ENCODE measurements at regions not wholly inside any gene's neighbourhood (a gene's known extent, or its start where the extent isn't known, plus 50 kb on each side); places are given as distances from the start of the nearest gene placed in this dataset.

- H3K4me3 Mint-ChIP-seq, result no peak overlapping the region
- peaks cover 22% of the 10 kb centered on the region for H3K4me1 Mint-ChIP-seq
- no peaks in the 10 kb centered on the region for H3K27me3 Mint-ChIP-seq
- no peak for ATAC-seq (ENCODE audit: low read depth)
- H3K36me3 Mint-ChIP-seq, result no peaks in the 10 kb centered on the region
- H3K27ac Mint-ChIP-seq, result no peak overlapping the region
- no peak for DNase-seq (ENCODE audit: low spot score in 2 of 2)
- H3K9me3 Mint-ChIP-seq, result no peaks in the 10 kb centered on the region
These were observed 59.6 kb downstream of the OLIG3 start for GRCh38 chr6:137434640-137435039.

- H3K4me1 Mint-ChIP-seq, result peaks cover 22% of the 10 kb centered on the region
- no peaks in the 10 kb centered on the region for H3K27me3 Mint-ChIP-seq
- DNase-seq (ENCODE audit: low spot score in 2 of 2) (no peak), ATAC-seq (ENCODE audit: low read depth) (peak; percentile 63)
- no peaks in the 10 kb centered on the region for H3K36me3 Mint-ChIP-seq
- H3K4me3 Mint-ChIP-seq, result peak overlapping the region; percentile 15
- H3K27ac Mint-ChIP-seq, result no peak overlapping the region
- no peaks in the 10 kb centered on the region for H3K9me3 Mint-ChIP-seq
These were observed 62.1 kb downstream of the OLIG3 start for GRCh38 chr6:137432054-137432611.

- Mint-ChIP-seq H3K4me3 (peak overlapping the region; percentile 52), H3K36me3 (no peaks in the 10 kb centered on the region), H3K4me1 (peaks cover 28% of the 10 kb centered on the region), H3K27ac (no peak overlapping the region), H3K9me3 (no peaks in the 10 kb centered on the region), H3K27me3 (peaks cover 2% of the 10 kb centered on the region)
- peak; percentile 90 for ATAC-seq (ENCODE audit: low read depth)
- DNase-seq (ENCODE audit: low spot score in 2 of 2), result peak; percentile 32 to 48
These were observed 63.2 kb downstream of the OLIG3 start for GRCh38 chr6:137430954-137431353.

GRCh38 chr6:137427656-137428290 lies 66.4 kb downstream of the OLIG3 start:
- DNase-seq (ENCODE audit: low spot score in 2 of 2) (no peak), ATAC-seq (ENCODE audit: low read depth) (no peak)
- peaks cover 38% of the 10 kb centered on the region for H3K4me1 Mint-ChIP-seq
- no peaks in the 10 kb centered on the region for H3K9me3 Mint-ChIP-seq
- no peak overlapping the region for H3K27ac Mint-ChIP-seq
- H3K4me3 Mint-ChIP-seq, result no peak overlapping the region
- no peaks in the 10 kb centered on the region for H3K36me3 Mint-ChIP-seq
- H3K27me3 Mint-ChIP-seq, result peaks cover 2% of the 10 kb centered on the region

GRCh38 chr6:137426007-137426689 lies 68.0 kb downstream of the OLIG3 start:
- DNase-seq (ENCODE audit: low spot score in 2 of 2) (no peak), ATAC-seq (ENCODE audit: low read depth) (peak; percentile 67)
- H3K4me3 Mint-ChIP-seq, result no peak overlapping the region

GRCh38 chr6:137424251-137424650 lies 69.9 kb downstream of the OLIG3 start:
- Mint-ChIP-seq H3K27ac (no peak overlapping the region), H3K27me3 (peaks cover 2% of the 10 kb centered on the region), H3K36me3 (no peaks in the 10 kb centered on the region), H3K4me1 (peaks cover 16% of the 10 kb centered on the region), H3K9me3 (no peaks in the 10 kb centered on the region), H3K4me3 (peak overlapping the region; percentile 3)
- DNase-seq (ENCODE audit: low spot score in 2 of 2) (no peak), ATAC-seq (ENCODE audit: low read depth) (no peak)

More at GRCh38 chr6:137426007-137426689, 68.0 kb downstream of the OLIG3 start:
- H3K4me1 Mint-ChIP-seq, result peaks cover 22% of the 10 kb centered on the region
- no peaks in the 10 kb centered on the region for H3K36me3 Mint-ChIP-seq
- H3K27me3 Mint-ChIP-seq, result peaks cover 2% of the 10 kb centered on the region
- H3K27ac Mint-ChIP-seq, result no peak overlapping the region
- H3K9me3 Mint-ChIP-seq, result no peaks in the 10 kb centered on the region

- ATAC-seq (ENCODE audit: low read depth) (peak; percentile 80), DNase-seq (ENCODE audit: low spot score in 2 of 2) (peak in 1 of 2 donors; percentile 17)
- no peaks in the 10 kb centered on the region for H3K9me3 Mint-ChIP-seq
- peaks cover 2% of the 10 kb centered on the region for H3K27me3 Mint-ChIP-seq
- H3K4me1 Mint-ChIP-seq, result peaks cover 16% of the 10 kb centered on the region
- H3K4me3 Mint-ChIP-seq, result peak overlapping the region; percentile 3
- peak overlapping the region; percentile 0 for H3K27ac Mint-ChIP-seq
- no peaks in the 10 kb centered on the region for H3K36me3 Mint-ChIP-seq
These were observed 70.6 kb downstream of the OLIG3 start for GRCh38 chr6:137423451-137424168.

- DNase-seq (ENCODE audit: low spot score in 2 of 2), result no peak
- H3K36me3 Mint-ChIP-seq, result no peaks in the 10 kb centered on the region
- peaks cover 2% of the 10 kb centered on the region for H3K27me3 Mint-ChIP-seq
- no peaks in the 10 kb centered on the region for H3K9me3 Mint-ChIP-seq
- ATAC-seq (ENCODE audit: low read depth), result no peak
- H3K4me1 Mint-ChIP-seq, result peaks cover 9% of the 10 kb centered on the region
- no peak overlapping the region for H3K4me3 Mint-ChIP-seq
- H3K27ac Mint-ChIP-seq, result no peak overlapping the region
These were observed 76.8 kb downstream of the OLIG3 start for GRCh38 chr6:137417396-137417795.

- no peak for ATAC-seq (ENCODE audit: low read depth)
- no peak overlapping the region for H3K4me3 Mint-ChIP-seq
- no peak for DNase-seq (ENCODE audit: low spot score in 2 of 2)
These were observed 77.7 kb downstream of the OLIG3 start for GRCh38 chr6:137416376-137417109.

GRCh38 chr6:137415834-137416190 lies 78.4 kb downstream of the OLIG3 start:
- peaks cover 9% of the 10 kb centered on the region for H3K4me1 Mint-ChIP-seq
- H3K4me3 Mint-ChIP-seq, result peak overlapping the region; percentile 85
- no peaks in the 10 kb centered on the region for H3K9me3 Mint-ChIP-seq
- ATAC-seq (ENCODE audit: low read depth) (no peak), DNase-seq (ENCODE audit: low spot score in 2 of 2) (no peak)
- peak overlapping the region; percentile 68 for H3K27ac Mint-ChIP-seq
- H3K27me3 Mint-ChIP-seq, result peaks cover 2% of the 10 kb centered on the region
- no peaks in the 10 kb centered on the region for H3K36me3 Mint-ChIP-seq

More at GRCh38 chr6:137416376-137417109, 77.7 kb downstream of the OLIG3 start:
- H3K9me3 Mint-ChIP-seq, result no peaks in the 10 kb centered on the region
- no peak overlapping the region for H3K27ac Mint-ChIP-seq
- peaks cover 9% of the 10 kb centered on the region for H3K4me1 Mint-ChIP-seq
- H3K27me3 Mint-ChIP-seq, result peaks cover 2% of the 10 kb centered on the region
- H3K36me3 Mint-ChIP-seq, result no peaks in the 10 kb centered on the region

GRCh38 chr6:137415127-137415833 lies 78.9 kb downstream of the OLIG3 start:
- peak overlapping the region; percentile 68 for H3K27ac Mint-ChIP-seq
- H3K4me1 Mint-ChIP-seq, result peaks cover 9% of the 10 kb centered on the region
- ATAC-seq (ENCODE audit: low read depth) (peak; percentile 96), DNase-seq (ENCODE audit: low spot score in 2 of 2) (peak; percentile 59 to 60)
- no peaks in the 10 kb centered on the region for H3K9me3 Mint-ChIP-seq
- H3K4me3 Mint-ChIP-seq, result peak overlapping the region; percentile 85
- H3K36me3 Mint-ChIP-seq, result no peaks in the 10 kb centered on the region
- H3K27me3 Mint-ChIP-seq, result peaks cover 2% of the 10 kb centered on the region

- Mint-ChIP-seq H3K9me3 (no peaks in the 10 kb centered on the region), H3K36me3 (no peaks in the 10 kb centered on the region), H3K4me3 (peak overlapping the region; percentile 85), H3K27me3 (peaks cover 2% of the 10 kb centered on the region), H3K4me1 (peaks cover 9% of the 10 kb centered on the region), H3K27ac (peak overlapping the region; percentile 68)
- ATAC-seq (ENCODE audit: low read depth), result no peak
- no peak for DNase-seq (ENCODE audit: low spot score in 2 of 2)
These were observed 79.6 kb downstream of the OLIG3 start for GRCh38 chr6:137414599-137414998.

GRCh38 chr6:137413482-137413881 lies 80.7 kb downstream of the OLIG3 start:
- no peaks in the 10 kb centered on the region for H3K36me3 Mint-ChIP-seq
- ATAC-seq (ENCODE audit: low read depth), result no peak

More at GRCh38 chr6:137413482-137413881, 80.7 kb downstream of the OLIG3 start:
- Mint-ChIP-seq H3K4me3 (no peak overlapping the region), H3K9me3 (peaks cover 2% of the 10 kb centered on the region), H3K27ac (no peak overlapping the region), H3K27me3 (peaks cover 2% of the 10 kb centered on the region), H3K4me1 (peaks cover 9% of the 10 kb centered on the region)
- DNase-seq (ENCODE audit: low spot score in 2 of 2), result no peak

Measured in memory B cell (primary cell).